Effector memory CD4-positive, alpha-beta T cell (primary cell): ENCODE measurements at regions not wholly inside any gene's neighbourhood (a gene's known extent, or its start where the extent isn't known, plus 50 kb on each side); places are given as distances from the start of the nearest gene placed in this dataset.

Experiments used
- DNase-seq, 3 donors: peaks; one replicate each; pipeline ENCODE4 v3.0.0-alpha.2; 2020
- H3K27ac ChIP-seq: 2 replicates; pipeline ENCODE4 v1.7.0; 2013; ENCODE audit warnings: mild to moderate bottlenecking, low read length, moderate library complexity; ENCODE audit not compliant: insufficient read depth, poor library complexity, severe bottlenecking
- H3K27me3 ChIP-seq: replicated peaks from 2 replicates; pipeline ENCODE4 v1.7.0; 2013; ENCODE audit warnings: mild to moderate bottlenecking, low read length; ENCODE audit not compliant: insufficient read depth, control insufficient read depth, poor library complexity, severe bottlenecking
- H3K36me3 ChIP-seq: 2 replicates; pipeline ENCODE4 v1.7.0; 2013; ENCODE audit warnings: mild to moderate bottlenecking, low read length, moderate library complexity; ENCODE audit not compliant: control insufficient read depth, insufficient read depth
- H3K4me1 ChIP-seq: 2 replicates; pipeline ENCODE4 v1.7.0; 2013; ENCODE audit warnings: low read length, mild to moderate bottlenecking; ENCODE audit not compliant: control insufficient read depth, insufficient read depth, poor library complexity, severe bottlenecking
- H3K4me3 ChIP-seq: 2 replicates; pipeline ENCODE4 v1.7.0; 2013; ENCODE audit warnings: low read length, low read depth, mild to moderate bottlenecking; ENCODE audit not compliant: insufficient read depth, poor library complexity, severe bottlenecking
- H3K9me3 ChIP-seq: 2 replicates; pipeline ENCODE4 v1.7.0; 2013; ENCODE audit warnings: mild to moderate bottlenecking, low read length, moderate library complexity; ENCODE audit not compliant: control insufficient read depth

GRCh38 chr13:59514316-59514715, 649.4 kb downstream of the DIAPH3 start:
- H3K27me3 ChIP-seq, result no peaks in the 10 kb centered on the region
- H3K4me3 ChIP-seq, result no peak overlapping the region
- no peaks in the 10 kb centered on the region for H3K36me3 ChIP-seq
- H3K4me1 ChIP-seq, result no peaks in the 10 kb centered on the region
- no peak overlapping the region for H3K27ac ChIP-seq
- DNase-seq, result no peak
- H3K9me3 ChIP-seq, result no peaks in the 10 kb centered on the region

DNA sequence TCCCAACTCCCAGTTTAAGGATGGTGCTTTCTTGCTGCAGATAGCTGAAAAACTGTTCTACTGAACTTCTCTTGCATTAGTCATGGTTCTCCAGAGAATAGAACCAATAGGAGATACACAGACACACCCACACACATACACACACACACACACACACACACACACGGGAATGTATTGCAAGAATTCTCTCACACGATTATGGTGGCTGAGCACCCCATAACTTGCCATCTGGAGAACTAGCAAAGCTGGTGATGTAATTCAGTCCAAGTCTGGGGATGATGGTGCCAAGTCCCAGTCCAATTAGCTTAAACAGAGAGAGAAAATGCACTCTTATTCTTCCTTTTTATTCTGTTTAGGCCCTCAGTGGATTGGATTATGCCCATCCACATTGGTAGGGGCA, 643.9 kb downstream of the DIAPH3 start:
- Histone ChIP-seq H3K4me3 (no peak overlapping the region), H3K4me1 (no peaks in the 10 kb centered on the region), H3K27me3 (no peaks in the 10 kb centered on the region), H3K9me3 (no peaks in the 10 kb centered on the region), H3K36me3 (no peaks in the 10 kb centered on the region), H3K27ac (no peak overlapping the region)
- DNase-seq, result no peak

- DNase-seq, result no peak
- Histone ChIP-seq H3K4me1 (no peaks in the 10 kb centered on the region), H3K27ac (no peak overlapping the region), H3K4me3 (no peak overlapping the region), H3K27me3 (no peaks in the 10 kb centered on the region), H3K36me3 (no peaks in the 10 kb centered on the region), H3K9me3 (no peaks in the 10 kb centered on the region)
Observed at GRCh38 chr13:59521549-59521948, 642.2 kb downstream of the DIAPH3 start.

GRCh38 chr13:59522652-59523051, 641.1 kb downstream of the DIAPH3 start:
- Histone ChIP-seq H3K9me3 (no peaks in the 10 kb centered on the region), H3K36me3 (no peaks in the 10 kb centered on the region), H3K27me3 (no peaks in the 10 kb centered on the region), H3K4me3 (no peak overlapping the region), H3K4me1 (no peaks in the 10 kb centered on the region), H3K27ac (no peak overlapping the region)
- no peak for DNase-seq

DNA sequence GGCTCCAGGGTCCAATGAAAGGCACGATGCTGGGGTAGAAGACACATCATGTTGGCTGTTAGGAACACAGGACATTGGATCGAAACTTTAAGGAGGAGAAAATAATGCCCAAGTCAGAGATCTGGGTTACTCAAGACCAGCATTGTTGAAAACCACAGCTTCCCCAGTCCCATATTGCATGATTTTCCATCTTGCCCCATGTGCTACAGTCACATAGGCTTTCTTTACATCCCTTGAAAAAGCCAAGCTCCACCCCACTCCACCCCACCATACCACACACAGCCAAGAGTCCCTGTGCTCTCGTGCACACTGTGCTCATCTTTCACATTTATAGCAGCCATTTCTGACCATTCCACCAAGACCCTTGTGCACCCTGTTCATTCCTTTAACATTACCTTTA, 636.2 kb downstream of the DIAPH3 start:
- no peak for DNase-seq
- H3K27ac ChIP-seq, result no peak overlapping the region

DNA sequence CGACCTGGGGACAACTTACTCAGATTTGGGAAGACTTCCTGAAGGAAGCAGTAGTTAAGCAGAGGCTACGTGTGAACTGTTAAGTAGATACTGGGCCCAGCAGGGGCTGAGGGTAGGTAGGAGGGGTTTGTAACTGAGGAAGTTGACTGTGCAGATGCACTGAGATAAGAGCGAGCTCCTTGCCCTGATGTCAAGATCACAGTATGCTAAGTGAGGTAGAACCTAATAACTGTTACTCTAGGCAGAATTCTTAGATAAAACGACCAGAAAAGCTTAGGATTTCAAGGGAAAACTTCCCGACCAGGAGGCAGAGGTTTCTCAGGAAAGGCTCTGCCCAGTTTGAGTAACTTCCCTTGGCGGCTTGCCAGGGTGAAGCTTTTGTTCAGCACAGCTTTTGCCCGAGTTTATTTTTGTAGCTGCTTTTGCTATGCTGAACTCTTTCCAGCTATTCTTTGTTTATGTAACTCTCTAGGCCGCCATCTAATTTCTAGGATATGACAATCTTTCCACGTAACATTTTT, 632.1 kb downstream of the DIAPH3 start:
- H3K27me3 ChIP-seq, result no peaks in the 10 kb centered on the region
- H3K36me3 ChIP-seq, result no peaks in the 10 kb centered on the region
- DNase-seq, result no peak
- H3K27ac ChIP-seq, result no peak overlapping the region
- H3K4me3 ChIP-seq, result no peak overlapping the region
- no peaks in the 10 kb centered on the region for H3K4me1 ChIP-seq
- no peaks in the 10 kb centered on the region for H3K9me3 ChIP-seq

More for the DNA sequence above, 636.2 kb downstream of the DIAPH3 start:
- no peaks in the 10 kb centered on the region for H3K4me1 ChIP-seq
- no peaks in the 10 kb centered on the region for H3K36me3 ChIP-seq
- no peak overlapping the region for H3K4me3 ChIP-seq
- no peaks in the 10 kb centered on the region for H3K9me3 ChIP-seq
- H3K27me3 ChIP-seq, result no peaks in the 10 kb centered on the region

- Histone ChIP-seq H3K27ac (no peak overlapping the region), H3K4me3 (no peak overlapping the region), H3K36me3 (no peaks in the 10 kb centered on the region), H3K4me1 (no peaks in the 10 kb centered on the region), H3K27me3 (no peaks in the 10 kb centered on the region), H3K9me3 (no peaks in the 10 kb centered on the region)
- no peak for DNase-seq
Observed at GRCh38 chr13:59532405-59532804, 631.3 kb downstream of the DIAPH3 start.

GRCh38 chr13:59533561-59534555, 629.9 kb downstream of the DIAPH3 start:
- Histone ChIP-seq H3K36me3 (no peaks in the 10 kb centered on the region), H3K27ac (no peak overlapping the region), H3K4me1 (no peaks in the 10 kb centered on the region), H3K4me3 (no peak overlapping the region), H3K27me3 (no peaks in the 10 kb centered on the region), H3K9me3 (no peaks in the 10 kb centered on the region)
- no peak for DNase-seq

GRCh38 chr13:59534806-59535205, 628.9 kb downstream of the DIAPH3 start:
- H3K4me1 ChIP-seq, result no peaks in the 10 kb centered on the region
- no peaks in the 10 kb centered on the region for H3K27me3 ChIP-seq
- H3K4me3 ChIP-seq, result no peak overlapping the region
- no peaks in the 10 kb centered on the region for H3K9me3 ChIP-seq
- H3K36me3 ChIP-seq, result no peaks in the 10 kb centered on the region
- H3K27ac ChIP-seq, result no peak overlapping the region
- DNase-seq, result no peak

GRCh38 chr13:59537500-59537899, 626.2 kb downstream of the DIAPH3 start:
- Histone ChIP-seq H3K9me3 (no peaks in the 10 kb centered on the region), H3K4me1 (no peaks in the 10 kb centered on the region), H3K36me3 (no peaks in the 10 kb centered on the region), H3K27me3 (no peaks in the 10 kb centered on the region), H3K4me3 (no peak overlapping the region), H3K27ac (no peak overlapping the region)
- DNase-seq, result no peak
